ENCODE measurements at regions not wholly inside any gene's neighbourhood (a gene's known extent, or its start where the extent isn't known, plus 50 kb on each side); places are given as distances from the start of the nearest gene placed in this dataset.

- no peak for TF ChIP-seq CTCF (conservative IDR thresholded peaks at IDR 0.05; ENCODE audit: low read length)
- no peak for TF ChIP-seq EZH2phosphoT487 (IDR thresholded peaks at IDR 0.05; ENCODE audit: borderline replicate concordance)
Observed at GRCh38 chr15:57859130-57859685, 152.7 kb downstream of the POLR2M start.

All from Loucy (cell line).